GM21723 (cell line): ENCODE measurements at regions not wholly inside any gene's neighbourhood (a gene's known extent, or its start where the extent isn't known, plus 50 kb on each side); places are given as distances from the start of the nearest gene placed in this dataset.
"Not testable (repeated sequence)": the region's sequence is repeated elsewhere in the genome, so short reads cannot be mapped to it uniquely, and the experiment has no call there.

Source experiments
- ATAC-seq: cut with Tn5 transposase; IDR thresholded peaks from one replicate; pipeline ENCODE4 v1.9.1; 2021; ENCODE audit warnings: mild to moderate bottlenecking, moderate library complexity; ENCODE audit not compliant: unreplicated experiment

- ATAC-seq = no peak
These were observed 1511.2 kb downstream of the FAM181B start for GRCh38 chr11:81222491-81222890.

- no peak for ATAC-seq
These were observed 1513.3 kb downstream of the FAM181B start for GRCh38 chr11:81220146-81220895.

- no peak for ATAC-seq
These were observed 1514.0 kb downstream of the FAM181B start for GRCh38 chr11:81219661-81220060.

- ATAC-seq = no peak
These were observed 1515.2 kb downstream of the FAM181B start for GRCh38 chr11:81218440-81218839.

GRCh38 chr11:81211050-81211449 is 1522.6 kb downstream of the FAM181B start:
- ATAC-seq = no peak

GRCh38 chr11:81207421-81208054 is 1526.1 kb downstream of the FAM181B start:
- ATAC-seq = no peak

- no peak for ATAC-seq
These were observed 1529.8 kb downstream of the FAM181B start for GRCh38 chr11:81203876-81204275.

GRCh38 chr11:81197396-81197795 is 1536.3 kb downstream of the FAM181B start:
- ATAC-seq = no peak

- no peak for ATAC-seq
These were observed 1541.1 kb downstream of the FAM181B start for GRCh38 chr11:81192516-81192915.

GRCh38 chr11:81190546-81190945 is 1543.1 kb downstream of the FAM181B start:
- no peak for ATAC-seq

GRCh38 chr11:81187033-81187432 is 1546.6 kb downstream of the FAM181B start:
- not testable (repeated sequence) for ATAC-seq

GRCh38 chr11:81174646-81175330 is 1558.9 kb downstream of the FAM181B start:
- no peak for ATAC-seq

- ATAC-seq = no peak
These were observed 1568.5 kb downstream of the FAM181B start for GRCh38 chr11:81165164-81165563.

- no peak for ATAC-seq
These were observed 1573.8 kb downstream of the FAM181B start for GRCh38 chr11:81159900-81160299.

- no peak for ATAC-seq
These were observed 1598.1 kb downstream of the FAM181B start for GRCh38 chr11:81135570-81135969.

GRCh38 chr11:81129618-81130017 is 1604.0 kb downstream of the FAM181B start:
- no peak for ATAC-seq

- ATAC-seq = no peak
These were observed 1620.9 kb downstream of the FAM181B start for GRCh38 chr11:81112718-81113117.

GRCh38 chr11:81104051-81104450 is 1629.6 kb downstream of the FAM181B start:
- no peak for ATAC-seq

- no peak for ATAC-seq
These were observed 1635.2 kb downstream of the FAM181B start for GRCh38 chr11:81098471-81098870.

GRCh38 chr11:81092522-81092921 is 1641.1 kb downstream of the FAM181B start:
- no peak for ATAC-seq

- no peak for ATAC-seq
These were observed 1644.4 kb downstream of the FAM181B start for GRCh38 chr11:81089242-81089641.

- ATAC-seq = no peak
These were observed 1639.6 kb upstream of the TENM4 start for GRCh38 chr11:81080476-81080875.
